PFSK-1 (cell line): ENCODE measurements at regions not wholly inside any gene's neighbourhood (a gene's known extent, or its start where the extent isn't known, plus 50 kb on each side); places are given as distances from the start of the nearest gene placed in this dataset.

Source experiments
- FOXP2 ChIP-seq: optimal IDR thresholded peaks from 2 replicates; pipeline ENCODE3; 2011; ENCODE audit warnings: borderline replicate concordance, control low read depth, inconsistent platforms; ENCODE audit not compliant: insufficient read depth; ENCODE audit errors: extremely low read length, extremely low read depth
- POLR2AphosphoS5 ChIP-seq: IDR thresholded peaks from 2 replicates; pipeline ENCODE4 v1.6.1; 2012; ENCODE audit warnings: low read depth, mild to moderate bottlenecking, control low read depth, low read length, moderate library complexity
- SIN3A ChIP-seq: IDR thresholded peaks from 2 replicates; pipeline ENCODE4 v1.6.1; 2012; ENCODE audit warnings: mild to moderate bottlenecking, low read length, moderate library complexity, borderline replicate concordance; ENCODE audit not compliant: insufficient read depth
- TAF1 ChIP-seq: IDR thresholded peaks from 2 replicates; pipeline ENCODE4 v1.6.1; 2012; ENCODE audit warnings: low read length, control low read depth, borderline replicate concordance; ENCODE audit not compliant: insufficient read depth
- TF ChIP-seq, protein P1 (sequence below), 2 experiments: IDR thresholded peaks; 2 replicates each; pipeline versions ENCODE4 v1.6.1 to v1.8.0; 2011 to 2012; ENCODE audit warnings: low read depth in 2 of 2, low read length in 2 of 2, control low read depth in 1 of 2, inconsistent platforms in 1 of 2, mild to moderate bottlenecking in 1 of 2, moderate library complexity in 1 of 2; ENCODE audit not compliant: insufficient read depth in 1 of 2

DNA sequence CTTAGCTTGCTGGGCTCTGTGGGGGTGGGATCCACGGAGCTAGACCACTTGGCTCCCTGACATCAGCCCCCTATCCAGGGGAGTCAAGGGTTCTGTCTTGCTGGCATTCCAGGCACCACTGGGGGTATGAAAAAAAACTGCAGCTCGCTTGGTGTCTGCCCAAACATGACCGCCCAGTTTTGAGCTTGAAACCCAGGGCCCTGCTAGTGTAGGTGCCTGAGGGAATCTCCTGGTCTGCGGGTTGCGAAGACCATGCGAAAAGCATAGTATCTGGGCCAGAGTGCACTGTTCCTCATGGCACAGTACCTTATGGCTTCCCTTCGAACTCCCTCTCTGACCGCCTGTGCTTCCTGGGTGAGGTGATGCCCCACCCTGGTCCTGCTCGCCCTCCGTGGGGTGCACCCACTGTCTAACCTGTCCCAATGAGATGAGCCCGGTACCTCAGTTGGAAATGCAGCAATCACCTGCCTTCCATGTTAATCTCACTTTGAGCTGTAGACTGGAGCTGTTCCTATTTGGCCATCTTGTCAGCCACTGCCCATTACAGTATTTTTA is 120.8 kb upstream of the TNFSF11 start:
- TF ChIP-seq POLR2AphosphoS5, result no peak
- TF ChIP-seq SIN3A, result no peak
- TF ChIP-seq, protein P1, sequence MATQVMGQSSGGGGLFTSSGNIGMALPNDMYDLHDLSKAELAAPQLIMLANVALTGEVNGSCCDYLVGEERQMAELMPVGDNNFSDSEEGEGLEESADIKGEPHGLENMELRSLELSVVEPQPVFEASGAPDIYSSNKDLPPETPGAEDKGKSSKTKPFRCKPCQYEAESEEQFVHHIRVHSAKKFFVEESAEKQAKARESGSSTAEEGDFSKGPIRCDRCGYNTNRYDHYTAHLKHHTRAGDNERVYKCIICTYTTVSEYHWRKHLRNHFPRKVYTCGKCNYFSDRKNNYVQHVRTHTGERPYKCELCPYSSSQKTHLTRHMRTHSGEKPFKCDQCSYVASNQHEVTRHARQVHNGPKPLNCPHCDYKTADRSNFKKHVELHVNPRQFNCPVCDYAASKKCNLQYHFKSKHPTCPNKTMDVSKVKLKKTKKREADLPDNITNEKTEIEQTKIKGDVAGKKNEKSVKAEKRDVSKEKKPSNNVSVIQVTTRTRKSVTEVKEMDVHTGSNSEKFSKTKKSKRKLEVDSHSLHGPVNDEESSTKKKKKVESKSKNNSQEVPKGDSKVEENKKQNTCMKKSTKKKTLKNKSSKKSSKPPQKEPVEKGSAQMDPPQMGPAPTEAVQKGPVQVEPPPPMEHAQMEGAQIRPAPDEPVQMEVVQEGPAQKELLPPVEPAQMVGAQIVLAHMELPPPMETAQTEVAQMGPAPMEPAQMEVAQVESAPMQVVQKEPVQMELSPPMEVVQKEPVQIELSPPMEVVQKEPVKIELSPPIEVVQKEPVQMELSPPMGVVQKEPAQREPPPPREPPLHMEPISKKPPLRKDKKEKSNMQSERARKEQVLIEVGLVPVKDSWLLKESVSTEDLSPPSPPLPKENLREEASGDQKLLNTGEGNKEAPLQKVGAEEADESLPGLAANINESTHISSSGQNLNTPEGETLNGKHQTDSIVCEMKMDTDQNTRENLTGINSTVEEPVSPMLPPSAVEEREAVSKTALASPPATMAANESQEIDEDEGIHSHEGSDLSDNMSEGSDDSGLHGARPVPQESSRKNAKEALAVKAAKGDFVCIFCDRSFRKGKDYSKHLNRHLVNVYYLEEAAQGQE (IDR thresholded peaks at IDR 0.05; ENCODE audit: insufficient read depth in 1 of 2, low read depth in 2 of 2, low read length in 2 of 2), result no peak
- no peak for TF ChIP-seq FOXP2
- TF ChIP-seq TAF1, result no peak

DNA sequence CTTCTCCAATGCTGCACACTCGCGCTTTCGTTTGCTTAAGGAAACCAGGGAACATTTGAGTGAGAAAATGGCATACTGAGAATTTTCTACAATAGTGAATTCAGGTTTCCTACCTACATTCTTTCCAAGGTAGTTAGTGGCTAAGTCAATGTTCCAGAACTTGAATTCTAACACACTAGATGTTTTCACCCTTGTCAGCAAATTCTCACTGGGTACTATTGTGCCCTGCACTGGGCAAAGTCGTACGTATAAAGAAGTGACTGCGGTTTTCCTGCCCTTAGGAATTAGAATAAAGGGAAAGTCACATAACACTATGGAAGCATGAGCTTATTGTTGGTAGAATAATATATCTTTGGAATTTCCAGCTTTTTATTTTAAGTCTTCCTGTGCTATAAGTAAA is 119.2 kb upstream of the TNFSF11 start:
- no peak for TF ChIP-seq SIN3A
- TF ChIP-seq FOXP2, result no peak
- TF ChIP-seq TAF1, result no peak
- no peak for TF ChIP-seq POLR2AphosphoS5
- TF ChIP-seq, protein P1 (IDR thresholded peaks at IDR 0.05; ENCODE audit: insufficient read depth in 1 of 2, low read depth in 2 of 2, low read length in 2 of 2), result no peak

DNA sequence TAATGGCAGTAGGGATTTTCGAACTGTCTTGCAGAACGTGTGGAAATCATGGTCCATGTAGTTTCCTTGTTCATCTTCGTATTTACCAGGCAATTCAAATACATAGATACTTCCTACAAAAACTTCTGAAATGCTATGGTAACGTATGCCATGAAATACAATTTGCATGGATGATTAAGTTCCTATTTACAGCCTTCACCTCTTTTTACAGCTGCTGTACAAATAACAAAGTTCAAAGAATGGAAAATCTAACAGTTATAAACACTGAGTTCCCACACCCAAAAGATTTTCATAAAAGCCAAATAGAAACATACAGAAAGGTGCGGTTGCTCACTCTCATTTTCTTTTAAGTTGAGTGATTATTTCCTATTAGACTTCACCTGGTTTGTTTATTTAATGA is 115.8 kb upstream of the TNFSF11 start:
- TF ChIP-seq TAF1 (no peak), SIN3A (no peak), FOXP2 (no peak), POLR2AphosphoS5 (no peak)
- TF ChIP-seq, protein P1 (IDR thresholded peaks at IDR 0.05; ENCODE audit: insufficient read depth in 1 of 2, low read depth in 2 of 2, low read length in 2 of 2), result no peak

DNA sequence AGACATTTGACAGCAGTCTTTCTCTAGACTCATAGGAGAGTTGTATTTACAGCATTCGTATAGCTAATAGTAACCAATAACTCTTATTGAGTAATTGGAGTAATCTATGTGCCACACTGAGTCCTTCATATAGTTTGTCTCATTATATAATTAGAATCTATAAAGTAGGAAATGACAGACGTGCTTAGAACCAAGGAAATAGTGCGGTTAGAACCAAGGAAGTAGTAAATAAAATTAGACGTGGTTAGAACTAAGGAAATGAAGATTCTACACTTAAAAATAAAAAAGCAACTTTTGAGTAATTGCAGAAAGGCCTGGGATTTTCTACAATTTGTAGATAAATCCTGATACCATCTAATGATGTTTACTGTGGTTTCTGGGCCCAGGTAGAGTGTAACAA is 107.8 kb upstream of the TNFSF11 start:
- TF ChIP-seq, protein P1 (IDR thresholded peaks at IDR 0.05; ENCODE audit: insufficient read depth in 1 of 2, low read depth in 2 of 2, low read length in 2 of 2), result no peak
- TF ChIP-seq POLR2AphosphoS5 (no peak), SIN3A (no peak), FOXP2 (no peak), TAF1 (no peak)
